Cerebellar nuclear complex (tissue), 1 donor: ENCODE measurements at regions not wholly inside any gene's neighbourhood (a gene's known extent, or its start where the extent isn't known, plus 50 kb on each side); places are given as distances from the start of the nearest gene placed in this dataset.
"Not testable (repeated sequence)": the region's sequence is repeated elsewhere in the genome, so short reads cannot be mapped to it uniquely, and the experiment has no call there.

Source experiments
- DNase-seq, 2 experiments: peaks; one replicate each; lab custom pipeline; 2025; lab: John Stamatoyannopoulos, UW

DNA sequence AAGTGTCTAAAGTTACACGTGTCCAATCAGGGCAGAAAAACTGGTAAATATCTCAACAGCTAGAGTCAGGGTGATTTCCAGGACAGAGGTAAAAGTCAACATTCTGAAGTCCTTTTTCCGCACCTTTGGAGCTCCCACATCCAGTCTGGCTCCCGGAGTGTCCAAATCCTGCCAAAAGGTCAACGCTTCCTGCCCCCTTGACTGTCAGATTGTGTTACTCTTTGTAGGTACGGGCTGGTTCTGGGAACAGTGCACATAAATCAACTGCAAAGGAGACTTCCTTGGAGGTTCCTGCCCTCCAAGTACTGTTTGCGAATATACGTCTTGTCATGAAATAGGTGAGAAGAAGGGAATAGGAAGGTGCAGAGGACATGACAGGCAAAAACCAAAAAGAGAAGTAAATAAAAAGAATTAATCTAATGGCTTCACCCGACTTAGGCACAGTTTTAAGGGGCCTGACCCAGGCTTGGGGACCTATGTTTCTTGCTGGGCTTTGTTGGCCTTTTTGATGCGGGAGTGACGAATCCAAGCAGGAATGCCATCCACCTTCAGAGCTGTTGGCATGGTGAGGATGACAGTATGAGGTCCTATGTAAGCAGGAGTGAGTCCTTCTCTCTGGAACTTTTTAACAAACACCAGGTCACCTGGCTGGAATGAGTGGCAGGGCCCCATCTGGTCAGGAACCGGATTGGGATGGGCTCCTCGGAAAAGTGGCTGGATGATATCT is 155.4 kb downstream of the TRIM27 start:
- no peak for DNase-seq

DNA sequence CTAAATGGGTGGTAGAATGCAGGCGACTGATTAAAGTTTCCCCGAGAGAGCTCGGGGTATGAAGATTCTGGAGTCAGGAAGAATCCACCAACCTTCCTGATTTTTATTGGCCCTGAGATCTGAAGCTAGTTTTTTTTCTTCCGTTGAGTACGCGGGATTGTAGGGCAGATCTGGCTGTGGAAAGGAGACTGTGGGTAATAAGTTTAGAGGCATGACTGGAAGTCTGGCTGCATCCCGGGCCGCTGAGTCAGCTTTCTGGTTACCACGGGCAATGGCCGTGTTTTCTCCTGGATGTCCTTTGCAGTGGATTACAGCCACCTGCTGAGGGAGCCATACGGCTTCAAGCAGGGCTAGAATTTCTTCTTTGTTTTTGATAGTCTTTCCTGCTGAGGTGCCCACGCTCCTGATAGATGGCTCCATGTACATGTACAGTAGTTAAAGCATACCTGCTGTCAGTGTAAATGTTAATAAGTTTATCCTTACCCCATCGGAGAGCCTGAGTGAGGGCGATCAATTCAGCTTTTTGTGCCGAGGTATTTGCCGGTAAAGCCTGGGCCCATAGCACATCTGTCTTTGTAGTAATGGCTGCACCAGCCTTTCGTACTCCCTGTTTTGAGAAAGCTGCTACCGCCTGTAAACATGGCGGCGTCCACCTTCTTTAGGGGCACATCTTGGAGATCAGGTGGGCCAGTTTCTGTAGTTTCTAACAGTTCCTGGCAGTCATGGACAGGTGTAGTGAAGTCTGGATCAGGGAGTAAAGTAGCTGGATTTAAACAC is 154.0 kb downstream of the TRIM27 start:
- DNase-seq, result no peak

DNA sequence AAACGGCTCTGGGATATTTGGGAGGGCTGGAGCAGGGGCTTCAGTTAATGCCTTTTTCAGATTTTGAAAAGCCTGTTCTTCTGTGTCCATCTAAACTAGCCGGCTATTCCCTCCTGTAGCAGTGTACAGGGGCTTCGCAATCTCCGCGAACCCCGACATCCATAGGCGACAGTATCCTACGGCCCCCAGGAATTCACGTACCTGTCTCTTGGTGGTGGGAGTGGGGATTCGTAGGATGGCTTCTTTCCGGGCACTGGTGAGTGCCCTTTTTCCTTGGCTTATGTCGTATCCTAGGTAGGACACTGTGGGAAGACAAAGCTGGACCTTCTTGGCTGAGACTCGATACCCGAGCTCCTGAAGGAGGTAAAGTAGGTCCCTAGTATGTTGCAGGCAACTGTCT is 153.1 kb downstream of the TRIM27 start:
- DNase-seq, result no peak

DNA sequence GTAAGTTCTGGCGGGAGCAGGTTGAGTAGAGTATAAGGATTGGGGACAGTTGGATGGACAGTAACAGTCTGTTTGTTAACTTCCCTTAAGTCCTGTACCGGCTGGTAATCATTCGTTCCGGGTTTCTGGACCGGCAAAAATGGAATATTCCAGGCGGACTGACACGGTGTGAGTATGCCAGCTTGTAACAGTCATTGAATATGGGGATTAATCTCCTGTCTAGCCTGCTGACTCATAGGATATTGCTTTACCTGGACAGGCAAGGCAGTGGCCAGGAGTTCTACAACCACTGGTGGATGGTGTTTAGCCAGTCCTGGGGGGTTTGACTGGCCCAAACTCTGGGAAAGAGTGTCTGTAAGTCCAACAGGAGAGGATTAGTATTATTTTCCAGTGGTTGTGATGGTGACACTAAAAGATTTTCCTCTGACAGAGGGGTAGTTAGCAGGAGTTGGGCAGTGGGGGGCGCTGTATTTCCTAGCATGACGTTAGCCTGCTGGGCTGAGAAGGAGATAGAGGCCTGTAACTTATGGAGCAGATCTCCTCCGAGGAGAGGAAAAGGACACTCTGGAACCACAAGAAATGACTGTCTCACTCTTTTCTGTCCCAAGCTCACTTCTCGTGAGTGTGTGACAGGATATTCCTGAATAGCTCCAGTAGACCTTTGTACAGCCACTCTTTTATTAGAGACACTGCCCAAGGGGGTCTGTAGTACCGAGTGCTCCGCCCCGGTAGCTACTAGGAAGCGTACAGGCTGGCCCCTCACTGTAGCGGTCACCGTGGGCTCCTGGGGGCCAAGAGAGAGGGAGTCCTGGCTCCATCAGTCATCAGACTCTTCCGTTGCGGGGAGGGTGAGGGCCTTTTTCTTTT is 152.2 kb downstream of the TRIM27 start:
- no peak for DNase-seq

DNA sequence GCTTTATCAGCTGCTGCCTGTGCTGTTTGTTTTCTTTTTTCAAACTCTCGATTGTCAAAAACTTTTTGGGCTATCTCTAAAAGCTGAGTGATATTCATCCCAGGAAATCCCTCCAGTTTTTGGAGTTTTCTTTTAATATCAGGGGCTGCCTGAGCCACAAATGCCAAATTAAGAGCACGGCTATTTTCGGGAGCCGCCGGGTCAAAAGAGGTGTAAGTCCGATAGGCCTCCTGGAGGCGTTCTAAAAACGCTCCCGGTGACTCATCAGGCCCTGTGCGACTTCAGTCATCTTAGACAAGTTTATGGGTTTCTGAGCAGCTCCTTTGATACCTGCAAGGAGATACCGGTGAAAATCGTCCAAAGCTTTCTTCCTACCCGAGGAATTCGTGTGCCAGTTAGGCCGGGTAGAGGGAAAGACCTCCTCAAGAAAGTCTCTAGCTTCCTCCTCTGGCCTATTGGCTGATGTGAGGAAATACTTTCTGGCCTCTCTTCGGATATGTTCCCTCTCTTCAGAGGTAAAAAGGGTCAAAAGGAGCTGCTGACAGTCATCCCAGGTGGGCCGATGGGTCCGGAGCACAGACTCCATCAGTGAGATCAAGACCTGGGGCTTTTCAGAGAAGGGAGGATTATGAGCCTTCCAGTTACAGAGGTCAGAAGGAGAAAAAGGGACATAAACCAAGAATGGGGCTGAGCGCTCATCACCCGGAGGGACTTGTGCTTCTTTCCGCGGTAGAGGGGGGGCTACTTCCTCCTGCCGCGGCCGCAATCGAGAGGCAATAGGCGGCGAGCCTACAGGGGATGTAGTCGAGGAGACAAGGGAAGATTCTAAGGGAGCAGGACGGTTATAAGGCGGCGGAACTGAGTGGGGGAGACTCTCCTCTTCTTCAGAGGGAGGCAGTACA is 151.1 kb downstream of the TRIM27 start:
- DNase-seq, result no peak

DNA sequence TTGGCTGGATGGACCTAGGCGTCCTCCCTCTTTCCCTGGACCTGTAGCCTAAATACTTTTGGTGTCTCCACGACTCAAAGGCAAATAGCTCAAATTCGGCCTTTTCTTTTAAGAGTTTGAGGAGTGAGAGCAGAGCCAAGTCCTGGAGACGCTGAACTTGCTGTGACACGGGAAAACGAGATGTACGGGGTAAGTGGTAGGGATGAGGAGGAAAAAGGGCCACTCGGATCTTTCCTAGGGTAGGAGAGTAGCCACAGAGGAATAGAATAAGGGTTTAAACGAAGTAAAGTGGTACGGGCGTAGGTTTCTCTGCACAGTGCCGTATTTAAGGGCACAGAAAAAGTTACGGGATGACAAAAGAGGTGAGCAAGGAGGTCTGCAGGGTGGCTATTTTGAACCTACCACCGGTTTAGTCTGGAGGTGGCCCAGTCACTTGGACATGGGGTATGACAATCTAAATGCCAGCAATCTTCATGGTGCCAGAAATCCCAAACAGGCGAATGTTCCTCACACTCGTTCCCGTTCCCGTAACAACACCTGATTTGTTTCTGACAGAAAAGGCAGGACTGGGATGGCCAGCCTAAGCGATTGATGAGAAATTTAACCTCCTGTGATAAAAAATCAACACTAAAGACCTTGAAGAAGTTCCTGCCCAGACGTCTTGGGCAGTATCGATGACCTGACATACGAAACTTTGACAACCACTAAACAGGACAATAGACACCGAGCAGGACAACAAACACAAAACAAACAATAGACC is 149.3 kb downstream of the TRIM27 start:
- no peak for DNase-seq

DNA sequence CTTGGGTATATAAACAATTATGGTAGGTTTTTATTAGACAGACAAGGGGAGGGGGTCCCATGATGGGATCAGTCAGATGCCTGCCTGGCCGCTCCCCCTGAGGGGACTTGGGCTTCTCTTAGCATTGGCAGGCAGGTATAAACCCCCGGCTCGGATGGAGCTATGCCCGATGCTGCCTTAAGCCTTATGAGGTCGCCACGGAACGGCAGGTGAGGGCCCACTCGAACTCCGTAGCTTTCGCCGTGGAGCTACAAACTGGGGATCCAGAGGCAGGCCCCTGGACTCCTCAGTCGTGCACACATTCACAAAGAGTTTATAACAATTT is 148.8 kb downstream of the TRIM27 start:
- DNase-seq, result no peak

DNA sequence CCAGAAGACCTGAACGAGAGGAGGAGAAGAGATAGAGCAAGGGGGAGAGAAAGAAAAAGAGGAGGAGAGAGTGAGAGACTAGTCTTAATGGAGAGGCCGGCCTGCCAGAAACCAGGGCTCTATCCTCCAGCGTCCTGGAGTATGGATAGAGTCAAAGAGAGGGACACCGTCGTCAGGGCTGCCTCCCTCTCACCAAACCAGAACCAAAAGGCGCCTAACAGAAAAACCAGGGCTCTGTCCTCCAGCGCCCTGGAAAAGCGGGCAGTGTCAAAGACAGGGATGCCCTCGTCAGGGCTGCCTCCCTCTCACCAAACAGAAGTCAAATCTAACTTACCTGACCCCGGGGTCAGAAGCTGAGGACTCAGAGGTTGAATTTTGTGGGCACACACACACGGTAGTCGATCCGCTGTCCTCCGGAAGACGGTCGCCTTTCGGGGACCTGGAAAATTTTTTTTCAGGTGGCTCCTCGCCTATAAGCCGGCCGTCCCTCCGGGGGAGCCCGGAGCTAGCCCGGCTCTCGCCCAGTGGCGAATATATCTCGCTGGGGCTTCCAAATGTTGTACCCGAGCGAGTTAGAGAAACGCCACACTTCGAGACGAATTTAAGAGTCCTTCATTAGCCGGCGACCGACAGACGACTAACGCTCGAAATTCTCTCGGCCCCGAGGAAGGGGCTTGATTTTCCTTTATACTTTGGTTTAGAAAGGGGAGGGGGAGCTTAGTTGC is 148.2 kb downstream of the TRIM27 start:
- DNase-seq, result no peak

DNA sequence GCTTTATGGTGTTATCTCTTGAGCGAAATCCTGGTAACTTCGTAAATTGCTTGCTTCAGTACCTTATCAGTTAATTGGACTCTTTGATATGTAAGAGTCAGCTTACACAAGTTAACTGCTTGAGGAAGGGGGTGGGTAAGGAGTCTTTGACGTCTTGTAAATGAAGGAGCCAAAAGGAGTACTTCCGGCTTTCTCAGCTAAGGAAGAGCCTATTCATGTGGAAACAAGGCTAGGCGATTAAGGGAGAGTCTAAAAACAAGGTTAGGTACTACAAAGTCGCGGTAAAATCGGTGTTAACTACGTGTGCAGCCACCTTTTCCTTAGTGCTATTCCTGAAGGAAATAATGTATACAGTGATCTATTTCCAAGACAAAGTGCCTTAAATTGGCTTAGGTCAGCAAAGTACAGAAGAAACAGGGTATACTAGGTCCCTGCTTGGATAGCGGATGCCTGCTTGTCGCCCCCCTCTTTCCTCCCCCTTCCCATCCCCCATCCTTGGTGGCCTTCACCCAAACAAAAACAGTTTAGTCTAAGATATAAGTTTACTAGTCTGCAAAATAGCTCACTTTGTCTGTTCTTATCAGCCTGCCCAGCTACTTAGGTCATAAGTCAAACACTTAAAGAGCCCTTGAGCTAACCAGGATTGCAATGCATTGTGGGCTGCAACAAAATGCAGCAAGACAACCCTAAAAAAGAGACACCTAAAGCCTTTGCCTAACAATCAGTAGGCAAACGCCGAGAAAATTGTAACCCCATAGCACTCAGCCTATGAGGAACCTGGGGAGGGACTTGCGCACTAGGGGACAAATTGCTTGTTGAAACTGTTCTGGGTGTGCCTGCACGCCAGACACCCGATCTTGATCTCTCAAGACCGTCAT is 147.3 kb downstream of the TRIM27 start:
- no peak for DNase-seq

DNA sequence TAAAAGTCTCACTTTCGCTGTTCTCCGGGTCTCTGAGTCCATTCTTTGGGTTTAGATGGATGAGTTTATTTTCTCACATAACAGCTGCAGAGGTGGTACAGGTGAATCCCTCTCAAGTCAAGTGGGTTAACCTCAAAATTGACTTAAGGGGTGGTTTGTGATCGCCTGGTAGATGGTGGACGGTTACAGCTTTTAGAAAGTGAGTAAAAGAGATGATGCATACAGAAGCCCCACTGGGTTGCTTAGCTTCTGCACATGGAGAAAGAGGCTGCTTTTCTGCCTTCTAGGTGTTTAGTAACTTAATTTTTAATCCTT is 146.7 kb downstream of the TRIM27 start:
- DNase-seq, result no peak

DNA sequence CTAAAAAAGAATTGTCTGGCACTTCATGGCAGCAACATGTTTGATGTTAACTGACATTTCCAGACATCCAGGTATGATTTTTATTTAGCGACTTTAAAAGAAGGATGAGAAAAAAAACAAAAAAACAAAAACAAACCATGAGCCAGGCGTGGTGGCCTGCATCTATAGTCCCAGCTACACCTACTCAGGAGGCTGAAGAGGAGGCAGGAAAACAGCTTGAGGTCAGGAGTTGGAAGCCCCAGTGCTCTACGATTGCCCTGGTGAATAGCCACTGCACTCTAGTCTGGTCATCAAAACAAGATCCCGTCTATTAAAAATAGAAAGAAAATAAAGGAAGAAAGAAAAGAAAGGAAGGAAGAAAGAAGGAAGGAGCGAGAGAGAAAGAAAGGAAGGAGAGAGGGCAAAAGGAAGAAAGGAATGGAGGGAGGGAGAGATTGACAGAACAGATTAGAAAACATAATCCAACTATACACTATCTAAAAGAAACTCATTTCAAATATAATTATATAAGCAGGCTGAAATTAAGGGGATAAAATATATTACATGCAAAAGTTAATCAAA is 141.6 kb downstream of the TRIM27 start:
- no peak for DNase-seq

DNA sequence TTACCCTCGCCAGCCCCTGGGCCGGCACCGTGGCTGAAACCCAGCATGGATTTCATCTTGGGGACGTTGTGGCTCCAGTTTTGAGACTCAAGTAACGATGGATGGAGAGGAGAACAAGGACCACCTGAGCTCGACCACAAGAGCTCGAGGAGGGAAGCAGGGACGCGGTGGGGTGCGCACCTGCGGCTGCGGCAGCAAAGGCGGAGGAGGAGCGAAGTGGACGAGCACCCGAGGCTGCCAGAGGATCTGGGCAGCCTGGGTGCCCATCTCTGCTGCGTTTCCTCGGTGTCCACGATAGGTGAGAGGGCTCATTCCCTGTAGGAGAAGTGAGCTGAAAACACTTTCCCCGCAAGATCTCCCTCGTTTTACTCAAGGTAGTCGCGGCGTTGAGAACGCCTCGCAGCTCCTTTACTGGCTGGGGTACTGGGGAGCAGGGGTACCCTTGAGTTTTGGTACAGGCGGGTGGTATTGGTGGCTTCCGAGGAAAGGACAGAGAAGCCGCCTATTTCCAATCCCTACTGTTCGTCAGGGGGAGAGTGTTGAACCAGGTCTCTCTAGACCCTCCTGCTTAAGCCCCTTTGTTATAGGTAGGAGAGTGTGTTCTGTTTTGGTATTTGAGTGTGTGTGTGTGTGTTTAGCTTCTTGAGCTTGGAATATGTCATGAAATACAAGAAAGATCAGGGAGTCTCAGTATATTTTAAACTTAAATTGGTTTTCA is 137.7 kb downstream of the TRIM27 start:
- DNase-seq, result no peak

DNA sequence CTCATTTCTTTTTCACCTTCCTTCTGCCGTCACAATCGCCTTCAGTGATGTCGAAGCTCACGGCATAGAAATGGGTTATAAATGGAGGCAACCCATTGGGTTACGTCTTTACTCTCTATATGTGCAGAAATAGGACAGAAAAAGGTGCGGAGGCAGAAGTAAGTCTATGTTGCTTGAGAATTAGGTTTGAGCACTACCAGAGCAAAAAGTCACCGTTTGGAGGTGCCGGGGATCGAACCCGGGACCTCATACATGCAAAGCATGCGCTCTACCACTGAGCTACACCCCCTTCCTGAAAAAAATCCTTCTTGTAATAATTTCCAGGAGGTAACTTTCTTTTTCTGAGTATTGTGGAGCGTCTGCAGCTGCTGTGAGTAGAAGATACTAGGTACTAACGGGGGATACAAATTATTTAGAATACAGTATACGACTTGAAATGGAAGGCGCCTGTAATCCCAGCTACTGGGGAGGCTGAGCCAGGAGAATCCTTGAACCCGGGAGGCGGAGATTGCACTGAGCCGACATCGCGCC is 134.2 kb downstream of the TRIM27 start:
- DNase-seq, result no peak

DNA sequence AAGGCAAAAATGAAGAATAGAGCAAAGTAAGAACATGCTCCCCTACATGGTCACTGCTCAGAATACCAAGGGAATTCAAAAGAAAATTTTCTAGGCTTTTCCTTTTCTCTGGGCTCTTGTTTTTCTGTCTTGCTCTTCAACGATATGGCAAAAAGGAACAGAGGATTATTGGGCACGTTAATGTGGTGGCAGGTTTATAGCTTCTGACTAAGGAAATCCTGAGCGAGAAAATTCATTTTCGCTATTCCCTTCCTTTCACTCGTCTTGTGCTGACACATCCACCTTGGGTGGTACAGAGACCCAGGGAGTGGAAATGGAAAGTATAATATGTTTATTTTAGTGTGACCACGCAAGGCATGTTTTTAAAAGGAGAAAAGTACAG is 132.8 kb downstream of the TRIM27 start:
- DNase-seq, result no peak

DNA sequence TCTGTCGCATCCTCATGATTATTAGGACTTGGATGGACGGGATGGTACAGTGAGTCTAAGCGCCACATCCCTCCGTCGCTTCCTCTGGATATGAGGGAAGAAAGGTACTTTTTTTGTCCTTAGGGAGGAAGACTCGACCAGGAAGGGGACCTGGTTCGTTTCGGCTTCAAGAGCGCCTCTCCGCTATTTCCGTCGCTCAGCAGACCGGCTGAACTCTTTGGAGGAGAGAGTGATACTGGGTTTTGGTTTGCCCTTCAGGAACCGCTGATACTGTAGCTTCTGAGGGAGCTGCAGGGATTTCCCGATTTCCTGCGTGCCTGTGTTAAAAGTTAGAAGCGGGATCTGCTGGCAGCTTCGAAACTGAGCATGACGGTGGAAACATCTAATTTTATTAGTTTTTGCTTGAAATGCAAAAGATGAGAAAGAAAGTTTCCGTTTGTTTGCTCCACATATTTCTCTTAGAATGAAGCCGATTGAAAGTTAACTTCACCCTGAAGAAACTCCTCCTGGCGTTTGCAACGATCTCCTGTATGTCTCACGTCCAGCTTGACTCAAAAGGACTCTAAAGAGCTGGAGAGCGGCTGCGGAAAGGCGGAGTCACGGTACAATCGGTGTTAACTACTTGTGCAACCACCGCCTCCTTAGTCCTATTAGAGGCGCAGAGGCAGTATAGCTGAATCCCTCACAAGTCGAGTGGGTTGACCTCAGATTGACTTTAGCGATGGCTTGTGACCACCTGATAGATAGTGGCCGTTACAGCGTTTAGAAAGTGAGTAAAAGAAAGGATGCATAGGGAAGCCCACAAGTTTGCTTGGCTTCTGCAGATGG is 129.4 kb downstream of the TRIM27 start:
- no peak for DNase-seq

DNA sequence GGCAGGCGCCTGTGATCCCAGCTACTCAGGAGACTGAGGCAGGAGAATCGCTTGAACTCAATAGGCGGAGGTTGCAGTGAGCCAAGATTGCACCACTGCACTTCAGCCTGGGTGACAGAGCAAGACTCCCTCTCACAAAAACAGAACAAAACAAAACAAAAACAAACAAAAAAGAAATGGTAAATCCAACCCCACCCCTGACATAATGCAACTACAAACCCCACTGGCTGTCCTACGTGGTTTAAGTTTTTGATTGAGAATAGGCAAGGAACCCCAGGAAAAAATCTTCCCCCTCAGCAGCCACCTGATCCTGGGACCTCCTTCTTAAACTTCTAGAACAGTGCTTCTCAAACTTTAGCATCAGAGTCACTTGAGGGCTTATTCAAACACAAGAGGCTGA is 123.1 kb downstream of the TRIM27 start:
- DNase-seq, result not testable (repeated sequence)
